Gastroesophageal sphincter (tissue), 4 donors: ENCODE measurements at regions not wholly inside any gene's neighbourhood (a gene's known extent, or its start where the extent isn't known, plus 50 kb on each side); places are given as distances from the start of the nearest gene placed in this dataset.
"Not testable (repeated sequence)": the region's sequence is repeated elsewhere in the genome, so short reads cannot be mapped to it uniquely, and the experiment has no call there.

Experiments
- ATAC-seq: fragments of 150-250 bp; one replicate; pipeline ENCODE4 v1.9.1; 2016; ENCODE audit warnings: mild to moderate bottlenecking, moderate library complexity
- H3K27ac ChIP-seq, 4 donors: fragments of 200-600 bp; sonication (generic) in 3 of 4; 1 replicate in 3 of 4; 2 replicates in 1 of 4; pipeline ENCODE4 v1.5.1; 2016 to 2019
- H3K27me3 ChIP-seq: fragments of 200-600 bp; sonication (generic); one replicate; pipeline ENCODE4 v1.5.1; 2019
- H3K36me3 ChIP-seq, 2 donors: fragments of 200-600 bp; sonication (generic); one replicate each; pipeline ENCODE4 v1.5.1; 2019; ENCODE audit warnings: control low read depth in 1 of 2
- H3K4me1 ChIP-seq, 3 donors: fragments of 200-600 bp; sonication (generic); 1 replicate in 2 of 3; 2 replicates in 1 of 3; pipeline ENCODE4 v1.5.1; 2016 to 2019; ENCODE audit warnings: control low read depth in 2 of 3
- H3K4me3 ChIP-seq, 2 donors: fragments of 200-600 bp; sonication (generic); one replicate each; pipeline ENCODE4 v1.5.1; 2019; ENCODE audit warnings: mild to moderate bottlenecking in 1 of 2, moderate library complexity in 1 of 2
- H3K9me3 ChIP-seq, 3 donors: fragments of 200-600 bp; sonication (generic); one replicate each; pipeline ENCODE4 v1.5.1; 2017 to 2019; ENCODE audit warnings: control low read depth in 2 of 3
- CTCF ChIP-seq, 4 experiments: fragments of 200-600 bp in 2 of 4; fragments of 450-650 bp in 2 of 4; sonication (generic) in 1 of 4; IDR thresholded peaks; one replicate each; pipeline ENCODE4 v1.5.1; 2017 to 2019; ENCODE audit warnings: antibody characterized with exemption in 4 of 4, mild to moderate bottlenecking in 2 of 4, moderate library complexity in 2 of 4
- EP300 ChIP-seq: sonication (generic); formaldehyde crosslinking; IDR thresholded peaks from one replicate; pipeline ENCODE4 v1.6.1; 2017; ENCODE audit warnings: antibody characterized with exemption, mild to moderate bottlenecking
- POLR2A ChIP-seq, 2 donors: fragments of 450-650 bp; IDR thresholded peaks; one replicate each; pipeline ENCODE4 v1.6.1; 2017; ENCODE audit warnings: antibody characterized with exemption in 2 of 2, mild to moderate bottlenecking in 2 of 2, moderate library complexity in 1 of 2
- POLR2AphosphoS5 ChIP-seq: sonication (generic); formaldehyde crosslinking; IDR thresholded peaks from one replicate; pipeline ENCODE4 v1.6.1; 2017; ENCODE audit warnings: antibody characterized with exemption
- WGBS, 2 donors: methylation state at CpG; one replicate each; pipeline ENCODE4 v1.1.5; 2018; ENCODE audit warnings: low coverage in 1 of 2; 5-methylcytosine and 5-hydroxymethylcytosine counted together

GRCh38 chr1:20409971-20410370 is 76.0 kb downstream of the CAMK2N1 start:
- Histone ChIP-seq H3K27me3 (peaks cover 15% of the 10 kb centered on the region), H3K36me3 (no peaks in the 10 kb centered on the region), H3K4me1 (no peaks in the 10 kb centered on the region), H3K4me3 (no peak overlapping the region), H3K9me3 (no peaks in the 10 kb centered on the region), H3K27ac (no peak overlapping the region)
- 54 to 63% methylated on average over 5 to 6 of the region's 8 CpGs for WGBS, 2 donors
- no peak for ATAC-seq
- no peak for TF ChIP-seq POLR2A (IDR thresholded peaks at IDR 0.05)
- no peak for TF ChIP-seq EP300
- TF ChIP-seq CTCF (IDR thresholded peaks at IDR 0.05): no peak
- TF ChIP-seq POLR2AphosphoS5: no peak

DNA sequence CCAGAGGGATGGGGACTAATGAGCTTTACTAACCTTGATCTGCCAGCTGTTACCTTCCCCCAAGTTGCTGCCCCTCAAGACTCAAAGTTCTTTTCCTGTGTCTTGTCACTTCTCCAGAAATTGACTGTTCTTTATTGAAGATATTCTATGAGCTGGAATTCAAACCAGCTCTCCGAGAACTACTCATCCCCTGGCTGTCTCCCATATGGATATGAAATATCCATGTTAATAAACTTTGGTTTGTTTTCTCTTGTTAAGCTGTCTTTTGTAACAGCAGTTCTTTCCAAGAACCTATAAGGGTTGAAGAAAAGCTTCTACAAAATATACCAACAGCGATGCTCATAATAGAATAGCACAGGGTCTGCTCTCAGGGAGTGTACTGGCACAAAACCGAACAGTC is 77.0 kb downstream of the CAMK2N1 start:
- Histone ChIP-seq H3K4me1 (no peaks in the 10 kb centered on the region), H3K27me3 (peaks cover 25% of the 10 kb centered on the region), H3K9me3 (no peaks in the 10 kb centered on the region), H3K4me3 (no peak overlapping the region), H3K36me3 (no peaks in the 10 kb centered on the region), H3K27ac (no peak overlapping the region)
- 80 to 91% methylated on average over 3 of the region's 3 CpGs for WGBS, 2 donors
- no peak for ATAC-seq
- TF ChIP-seq EP300 (no peak), POLR2AphosphoS5 (no peak), CTCF (IDR thresholded peaks at IDR 0.05) (no peak), POLR2A (IDR thresholded peaks at IDR 0.05) (no peak)

GRCh38 chr1:20408133-20408650 is 77.8 kb downstream of the CAMK2N1 start:
- 71 to 72% methylated on average over 6 of the region's 6 CpGs for WGBS, 2 donors
- H3K4me3 ChIP-seq, H3K4me1 ChIP-seq, H3K9me3 ChIP-seq, H3K27ac ChIP-seq, H3K36me3 ChIP-seq, ATAC-seq: not testable (repeated sequence)
- peaks cover 27% of the 10 kb centered on the region for H3K27me3 ChIP-seq

- H3K4me3 ChIP-seq: no peak overlapping the region
- no peaks in the 10 kb centered on the region for H3K36me3 ChIP-seq
- no peak for ATAC-seq
- no peak for TF ChIP-seq POLR2A (IDR thresholded peaks at IDR 0.05)
- no peak for TF ChIP-seq POLR2AphosphoS5
- no peak for TF ChIP-seq CTCF (IDR thresholded peaks at IDR 0.05)
- TF ChIP-seq EP300: no peak
- peaks cover 46% of the 10 kb centered on the region for H3K27me3 ChIP-seq
- H3K4me1 ChIP-seq: no peaks in the 10 kb centered on the region
- whole genome bisulfite sequencing, 2 donors: 24 to 25% methylated on average over 11 of the region's 11 CpGs
- no peak overlapping the region for H3K27ac ChIP-seq
- H3K9me3 ChIP-seq: no peaks in the 10 kb centered on the region
Observed at GRCh38 chr1:20405893-20406604, 80.0 kb downstream of the CAMK2N1 start.

DNA sequence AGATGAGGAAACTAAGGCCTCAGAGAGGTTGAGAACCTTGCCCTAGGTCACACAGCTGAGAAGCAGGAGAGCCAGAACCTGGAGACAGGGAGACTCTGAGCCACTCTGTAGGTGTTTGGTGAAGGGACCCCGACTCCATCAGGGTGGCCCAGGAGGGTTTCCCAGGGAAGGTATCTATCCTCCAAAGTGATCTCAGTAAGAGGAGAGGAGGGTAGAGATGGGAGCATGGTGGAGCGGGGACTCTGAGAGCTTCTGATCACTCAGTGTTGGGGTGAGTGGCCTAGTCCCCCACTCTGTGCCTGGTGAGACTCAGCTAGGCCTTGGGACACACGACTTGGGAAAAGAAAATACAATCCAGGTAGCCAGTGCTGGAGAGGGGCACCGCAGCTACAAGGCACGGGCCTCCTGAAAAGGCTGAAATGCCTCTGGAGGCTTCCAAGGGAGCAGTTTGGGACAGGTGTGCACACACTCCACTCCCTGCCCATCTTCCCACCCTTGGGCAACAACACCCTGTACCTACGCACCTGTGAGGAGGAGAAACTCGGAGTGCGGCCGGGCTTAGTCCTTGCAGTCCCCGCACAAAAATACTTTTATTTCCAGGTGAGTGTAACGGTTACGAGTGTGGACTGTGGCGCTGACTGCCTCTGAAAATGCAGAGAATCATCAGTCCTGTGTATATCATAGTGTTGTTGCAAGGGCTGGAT is 80.8 kb downstream of the CAMK2N1 start:
- ATAC-seq: no peak
- H3K36me3 ChIP-seq: no peaks in the 10 kb centered on the region
- H3K27me3 ChIP-seq: peaks cover 55% of the 10 kb centered on the region
- no peak for TF ChIP-seq POLR2AphosphoS5
- no peak for TF ChIP-seq EP300
- no peak for TF ChIP-seq CTCF (IDR thresholded peaks at IDR 0.05)
- TF ChIP-seq POLR2A (IDR thresholded peaks at IDR 0.05): no peak
- H3K4me3 ChIP-seq: no peak overlapping the region
- H3K4me1 ChIP-seq: no peaks in the 10 kb centered on the region
- H3K9me3 ChIP-seq: no peaks in the 10 kb centered on the region
- no peak overlapping the region for H3K27ac ChIP-seq
- WGBS, 2 donors: 75 to 81% methylated on average over 8 of the region's 13 CpGs
